ENCODE measurements at regions not wholly inside any gene's neighbourhood (a gene's known extent, or its start where the extent isn't known, plus 50 kb on each side); places are given as distances from the start of the nearest gene placed in this dataset.

DNA sequence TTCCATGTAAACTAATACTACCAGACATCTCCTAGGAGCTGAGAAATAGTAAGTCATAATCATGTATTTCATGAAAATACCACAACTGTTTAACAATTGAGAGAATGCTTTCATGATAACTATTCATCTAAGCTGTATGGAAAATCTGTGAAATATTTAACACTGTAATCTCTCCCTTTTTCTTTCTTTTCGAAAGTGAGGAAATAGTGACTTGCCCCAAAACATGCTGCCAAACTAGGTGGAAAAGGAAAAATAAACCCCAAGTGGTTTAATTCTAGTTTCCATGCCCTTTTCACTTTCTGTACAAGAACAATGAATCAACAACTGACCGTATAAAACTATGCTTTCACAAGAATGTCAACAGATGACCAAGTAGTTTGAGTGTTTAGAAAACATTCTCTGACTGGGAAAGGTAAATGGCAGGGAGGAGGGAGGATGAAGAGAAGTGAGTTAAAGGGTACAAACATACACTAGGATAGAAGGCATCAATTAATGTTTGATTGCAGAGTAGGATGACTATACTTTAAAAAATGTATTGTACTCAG lies 147.5 kb upstream of the AVPR1A start:
- H2BK5ac ChIP-seq (ENCODE audit: insufficient read length, low read length): no peak overlapping the region
- no peak overlapping the region for H3K18ac ChIP-seq (ENCODE audit: insufficient read length, low read depth, low read length)
- no peaks in the 10 kb centered on the region for H3K9me3 Mint-ChIP-seq
- H3K27ac Mint-ChIP-seq: no peak overlapping the region
- WGBS (ENCODE audit: extremely low coverage, insufficient read length, low lambda C conversion rate): no CpG with 5 or more reads among the region's 2 CpGs
- H3K23me2 ChIP-seq (ENCODE audit: insufficient read length, low read depth, low read length, poor library complexity, severe bottlenecking): no peaks in the 10 kb centered on the region
- H3K56ac ChIP-seq (ENCODE audit: insufficient read length, low read depth, low read length): no peak overlapping the region
- H3K4me2 ChIP-seq (ENCODE audit: insufficient read depth, insufficient read length, low read length): no peak overlapping the region
- no peak overlapping the region for H2BK120ac ChIP-seq (ENCODE audit: low read depth, low read length, poor library complexity, severe bottlenecking)
- no peaks in the 10 kb centered on the region for H3K79me1 ChIP-seq (ENCODE audit: insufficient read depth, low read depth, low read length, poor library complexity, severe bottlenecking)
- no peak overlapping the region for H3K14ac ChIP-seq (ENCODE audit: insufficient read depth, low read length)
- no peak for DNase-seq
- no peaks in the 10 kb centered on the region for H3K79me2 ChIP-seq (ENCODE audit: insufficient read depth, low read length)
- no peak for TF ChIP-seq CTCF (conservative IDR thresholded peaks at IDR 0.05)
- H4K91ac ChIP-seq (ENCODE audit: insufficient read length, low read depth, low read length): no peak overlapping the region
- no peak overlapping the region for H2AK5ac ChIP-seq (ENCODE audit: insufficient read length, low read length)
- no peak overlapping the region for H3K4me3 Mint-ChIP-seq
- no peak overlapping the region for H2AFZ ChIP-seq (ENCODE audit: low read length)
- peaks cover 12 to 17% of the 10 kb centered on the region in 2 experiments; a peak in 3 of 4 replicates for H3K4me1 Mint-ChIP-seq
- H3K9ac ChIP-seq (ENCODE audit: extremely low read depth, insufficient read length, low read length): no peak overlapping the region
- no peak overlapping the region for H3T11ph ChIP-seq (ENCODE audit: low read length)
- no peak overlapping the region for H3K27ac ChIP-seq (ENCODE audit: insufficient read length, low read depth, low read length)
- no peaks in the 10 kb centered on the region for H3K9me3 ChIP-seq (ENCODE audit: control insufficient read depth, low read depth, low read length)
- no peak overlapping the region for H2BK12ac ChIP-seq (ENCODE audit: insufficient read length, low read depth, low read length)
- H4K5ac ChIP-seq (ENCODE audit: insufficient read length, low read depth, low read length): no peak overlapping the region
- no peaks in the 10 kb centered on the region for H3K27me3 Mint-ChIP-seq (ENCODE audit: low read depth)
- no peaks in the 10 kb centered on the region for H3K36me3 Mint-ChIP-seq (ENCODE audit: insufficient read depth in 1 of 3, low read depth in 3 of 3)
- H2BK20ac ChIP-seq (ENCODE audit: low read depth, low read length, poor library complexity, severe bottlenecking): no peak overlapping the region
- H2BK15ac ChIP-seq (ENCODE audit: low read depth, low read length): no peak overlapping the region
- no peaks in the 10 kb centered on the region for H4K20me1 ChIP-seq (ENCODE audit: control insufficient read depth, insufficient read depth, insufficient read length)
- H3K4me1 ChIP-seq (ENCODE audit: insufficient read depth, low read length): no peaks in the 10 kb centered on the region; the same call in 1 of the 2 replicates
- no peaks in the 10 kb centered on the region for H3K27me3 ChIP-seq (ENCODE audit: insufficient read depth, low read length)
- H3K23ac ChIP-seq (ENCODE audit: insufficient read length, low read depth, low read length): no peak overlapping the region
- H3K4ac ChIP-seq (ENCODE audit: low read depth, low read length): no peak overlapping the region
- H4K8ac ChIP-seq (replicated peaks; ENCODE audit: insufficient read length, low read depth, low read length): no peak overlapping the region
